Stimulated activated CD4-positive, alpha-beta T cell treated with anti-CD3 and anti-CD28 coated beads, Interleukin-15, amount 100 ng/mL, for 1 hour (primary cell): ENCODE measurements at regions not wholly inside any gene's neighbourhood (a gene's known extent, or its start where the extent isn't known, plus 50 kb on each side); places are given as distances from the start of the nearest gene placed in this dataset.

Source experiments
- DNase-seq, 2 donors: peaks; one replicate each; pipeline ENCODE4 v3.0.0-alpha.2; 2020; ENCODE audit warnings: low read depth in 1 of 2, low spot score in 1 of 2

GRCh38 chrX:9087271-9088040, 53.5 kb upstream of the FAM9B start:
- no peak for DNase-seq

DNA sequence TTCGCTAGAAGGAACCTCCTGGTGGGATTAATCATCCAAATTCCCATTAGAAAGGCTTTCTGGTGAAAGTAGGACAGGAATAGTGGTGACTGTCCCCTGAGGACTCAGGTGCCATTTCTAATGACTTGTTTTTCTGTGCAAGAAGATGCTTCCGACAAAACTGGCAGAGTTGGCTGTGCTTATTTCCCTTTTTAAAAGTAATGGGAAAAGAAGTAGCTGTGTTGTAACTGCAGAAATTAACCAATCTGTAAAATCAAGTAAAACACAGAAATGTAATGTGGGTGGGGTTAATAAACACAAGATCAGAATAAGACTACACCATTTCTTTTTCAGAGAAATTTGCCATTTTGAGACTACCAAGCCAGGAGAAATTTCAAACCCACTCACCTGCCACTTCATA, 55.0 kb upstream of the FAM9B start:
- no peak for DNase-seq

GRCh38 chrX:9090766-9091165, 56.8 kb upstream of the FAM9B start:
- DNase-seq, result no peak

DNA sequence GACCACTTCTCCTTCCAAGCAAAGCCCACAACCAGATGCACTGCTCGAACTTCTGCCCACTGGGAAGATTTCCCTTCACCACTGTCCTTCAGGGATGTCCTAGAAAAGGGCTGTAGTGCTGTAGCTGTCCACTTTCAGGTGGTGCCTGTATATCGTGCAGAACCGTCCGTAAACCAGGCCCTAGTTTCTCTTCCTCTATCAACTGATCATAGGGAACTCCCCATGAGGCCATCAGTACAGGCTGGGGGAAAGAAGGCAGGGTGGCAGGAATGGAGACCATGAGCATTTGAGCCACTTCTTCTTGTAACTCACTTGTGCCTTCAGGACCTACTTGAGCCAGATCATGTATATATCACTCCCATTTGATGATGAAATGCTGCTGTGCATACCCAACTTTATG, 57.3 kb upstream of the FAM9B start:
- DNase-seq, result no peak

DNA sequence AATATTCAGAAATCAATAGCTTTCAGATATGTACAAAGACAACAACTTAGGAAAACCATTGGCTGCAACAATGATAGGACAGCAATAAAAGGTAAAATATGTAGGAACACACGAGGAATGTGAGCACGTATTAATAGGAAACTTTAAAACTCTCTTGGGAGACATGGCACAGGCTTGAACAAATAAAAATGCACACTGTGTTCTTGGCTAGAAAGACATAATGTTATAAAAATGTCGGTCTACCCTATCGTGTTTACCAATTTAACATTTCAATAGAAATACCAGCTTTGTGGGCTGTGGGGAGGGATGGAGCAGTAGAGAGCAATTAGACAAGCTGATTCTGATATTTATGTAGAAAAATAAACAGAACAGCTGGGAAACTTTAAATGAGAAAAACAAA, 69.0 kb upstream of the FAM9B start:
- DNase-seq, result no peak

DNA sequence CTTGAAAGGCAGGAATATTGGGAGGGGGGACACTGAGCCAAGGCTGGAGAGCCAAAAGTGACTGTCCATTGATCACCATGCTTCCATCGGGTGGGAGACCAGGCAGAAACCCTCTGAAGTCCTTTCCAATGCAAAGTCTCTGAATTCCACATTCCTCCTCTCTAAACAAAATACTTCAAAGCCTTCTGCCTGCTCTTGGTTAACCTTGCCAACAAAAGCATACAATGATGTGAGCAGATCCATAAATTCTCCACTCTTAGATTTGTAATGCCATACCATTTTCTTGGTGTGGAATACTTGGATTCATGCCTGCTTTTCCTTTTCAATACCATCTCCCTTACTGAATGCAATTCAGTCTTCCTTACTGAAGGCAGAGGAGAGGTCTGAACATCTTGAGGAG, 74.1 kb upstream of the FAM9B start:
- DNase-seq, result no peak

DNA sequence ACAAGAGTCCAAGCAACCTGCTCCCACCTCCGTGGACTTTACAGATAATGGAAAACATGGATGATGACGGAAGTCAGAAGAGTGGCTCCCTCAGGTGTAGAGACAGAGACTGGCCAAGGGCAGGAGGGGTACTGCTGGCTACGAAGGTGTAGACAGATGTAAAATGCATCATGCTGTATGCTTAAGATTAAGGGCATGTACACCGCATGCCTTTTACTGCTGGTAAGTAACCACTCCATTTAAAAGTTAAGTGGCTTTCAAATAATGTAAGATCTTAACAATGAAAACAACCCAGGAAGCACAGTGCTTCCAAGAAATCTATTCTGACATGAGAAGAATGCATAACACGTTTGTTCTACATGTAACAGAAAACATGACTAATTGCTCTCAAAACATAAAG, 76.9 kb upstream of the FAM9B start:
- DNase-seq, result no peak

- DNase-seq, result no peak
These were observed 80.3 kb upstream of the FAM9B start for GRCh38 chrX:9114245-9114644.

GRCh38 chrX:9117851-9118250, 83.9 kb upstream of the FAM9B start:
- no peak for DNase-seq

- DNase-seq, result no peak
These were observed 88.8 kb upstream of the FAM9B start for GRCh38 chrX:9122519-9123245.

DNA sequence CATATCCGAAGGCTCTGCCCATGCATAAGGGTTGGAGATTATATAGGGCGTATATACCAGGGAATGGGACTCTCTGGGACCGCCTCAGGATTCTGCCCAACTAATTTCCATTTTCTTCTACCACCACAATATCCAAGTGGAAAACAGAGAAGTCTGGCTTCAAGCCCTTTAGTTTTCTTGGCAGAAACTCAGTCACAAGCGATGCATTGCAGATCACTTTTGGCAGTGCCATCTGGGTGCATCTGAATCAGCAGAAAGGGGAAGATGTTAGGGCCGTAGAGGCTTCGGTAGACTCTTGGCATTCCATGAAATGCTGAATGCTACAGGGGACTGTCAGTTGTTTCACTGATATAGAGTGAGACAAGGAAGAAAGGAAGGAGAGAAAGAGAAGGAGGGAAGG, 94.1 kb upstream of the FAM9B start:
- DNase-seq, result no peak

DNA sequence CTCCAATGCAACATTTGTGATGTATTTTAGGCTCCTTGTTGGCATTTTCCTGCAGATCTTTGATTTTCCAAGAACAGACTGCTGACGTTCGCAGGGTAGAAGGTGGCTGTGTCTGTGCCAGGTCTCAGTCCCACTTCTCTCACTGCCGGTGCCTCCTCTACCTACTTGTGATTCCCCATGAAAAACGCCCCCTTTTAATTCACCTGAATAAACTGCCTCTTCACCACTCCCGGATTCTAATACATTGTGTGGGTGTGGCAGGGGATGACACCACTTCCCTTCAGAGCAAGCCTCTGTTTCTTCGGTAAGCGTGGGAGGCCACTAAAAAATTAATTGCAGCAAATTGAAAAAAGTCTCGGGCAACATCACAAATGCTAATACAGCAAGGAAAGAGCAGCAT, 96.1 kb upstream of the FAM9B start:
- no peak for DNase-seq

DNA sequence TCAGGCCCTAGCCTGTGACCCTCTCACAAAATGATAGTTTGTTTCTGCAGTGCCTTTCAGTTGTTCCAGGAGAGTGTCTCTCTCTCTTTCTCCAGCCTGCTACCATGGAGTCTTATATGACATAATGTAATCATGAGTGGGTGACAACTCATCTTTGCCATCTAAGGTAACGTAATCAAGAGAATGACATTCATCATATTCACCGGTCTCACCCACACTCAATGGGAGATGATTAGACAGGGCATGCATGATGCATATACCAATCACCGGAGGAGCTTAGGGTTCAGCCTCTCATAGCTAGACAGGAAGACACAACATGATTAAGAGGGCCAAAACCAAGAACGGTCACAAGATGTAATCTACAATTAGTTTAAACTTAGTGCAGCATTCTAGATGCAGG, 97.1 kb upstream of the FAM9B start:
- no peak for DNase-seq

DNA sequence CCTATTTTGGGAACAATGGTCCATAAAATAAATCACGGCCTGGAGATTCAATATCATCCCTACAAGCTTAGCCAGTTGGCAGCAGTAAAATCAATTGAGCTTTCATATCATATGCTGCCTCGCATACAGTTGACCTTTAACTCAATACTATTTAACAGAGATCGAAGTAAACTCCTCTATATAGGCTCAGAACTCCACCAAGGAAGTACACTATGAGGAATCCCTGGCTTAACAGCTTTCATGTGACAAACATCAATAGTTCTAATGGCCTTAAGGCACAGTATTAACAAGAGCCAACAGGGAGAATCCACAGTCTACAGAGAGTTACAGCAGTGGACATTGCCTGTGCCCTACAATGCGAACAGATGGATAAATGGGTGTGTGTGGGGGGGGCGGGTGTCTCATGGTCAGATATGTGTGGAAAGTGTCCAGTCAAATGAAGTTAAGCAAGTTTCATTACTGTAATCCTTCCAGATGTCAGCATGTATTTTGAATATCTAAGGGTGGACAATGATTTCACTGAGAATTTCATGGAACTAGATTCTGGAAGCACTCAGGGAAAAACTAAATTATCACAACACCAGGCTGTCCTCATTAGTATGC, 98.2 kb upstream of the FAM9B start:
- DNase-seq, result no peak

DNA sequence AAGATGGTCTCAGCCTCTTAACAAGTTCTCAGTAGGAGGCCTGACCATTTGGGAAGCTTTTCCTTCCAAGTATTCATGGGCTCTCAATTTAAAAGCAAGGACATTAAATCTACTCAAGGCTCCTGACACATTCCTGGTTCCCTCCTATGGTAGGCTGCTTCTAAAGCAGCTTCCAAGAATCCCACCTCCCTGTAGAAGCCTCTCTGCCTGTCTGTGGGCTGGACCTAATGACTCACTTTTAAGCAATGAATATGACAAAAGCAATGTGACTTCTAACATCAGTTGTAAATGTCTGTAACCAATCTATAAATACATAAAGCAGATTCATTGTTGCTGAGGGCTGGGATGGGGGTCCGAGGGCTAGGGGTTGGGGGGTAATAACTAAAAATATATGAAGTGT, 99.5 kb upstream of the FAM9B start:
- no peak for DNase-seq

GRCh38 chrX:9134366-9134765, 100.4 kb upstream of the FAM9B start:
- DNase-seq, result no peak

DNA sequence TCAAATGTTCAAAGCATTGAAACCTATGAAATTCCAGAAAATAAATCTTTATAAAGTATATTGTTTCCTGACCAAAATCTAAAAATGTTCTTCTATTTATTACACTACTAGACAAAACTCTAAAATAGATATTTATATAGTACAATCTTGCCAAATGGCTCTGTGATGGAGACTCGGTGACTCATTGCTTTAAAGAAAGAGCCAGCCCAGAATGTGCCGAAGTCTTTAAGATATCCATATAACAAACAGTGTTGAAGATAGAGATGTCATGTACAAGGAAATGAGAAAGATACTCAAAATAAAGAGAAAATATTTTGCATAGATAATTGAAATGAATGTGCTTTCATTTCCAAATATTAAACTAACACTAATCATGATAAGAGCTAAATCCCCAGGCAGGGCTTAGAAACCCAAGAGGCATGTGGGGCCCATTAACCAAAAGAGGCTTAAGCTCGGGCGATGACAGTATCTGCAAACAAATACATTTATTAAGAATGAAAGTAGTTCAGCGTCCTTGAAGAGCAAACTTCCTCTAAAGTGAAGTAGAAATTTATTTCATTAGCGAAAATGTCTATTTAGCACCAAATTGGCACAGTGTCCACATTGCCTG, 102.1 kb upstream of the FAM9B start:
- no peak for DNase-seq

DNA sequence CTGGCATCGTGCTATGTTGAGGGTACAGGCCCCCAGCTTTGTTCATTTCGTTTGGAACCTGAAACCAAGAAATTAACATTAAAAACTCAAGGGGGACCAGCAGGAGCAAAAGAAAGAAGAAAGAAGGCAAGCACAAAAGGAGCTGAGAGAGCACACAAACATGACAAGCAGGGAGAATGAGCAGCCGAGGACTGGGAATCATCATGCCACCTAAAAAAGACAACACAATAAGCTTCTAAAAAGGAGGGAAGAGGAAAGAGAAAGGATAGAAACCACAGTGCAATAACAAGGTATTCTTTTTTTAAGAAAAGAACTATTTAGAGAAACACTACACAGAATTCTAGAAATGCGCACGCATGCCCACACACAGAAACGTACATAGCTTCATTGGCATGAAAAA, 103.2 kb upstream of the FAM9B start:
- no peak for DNase-seq

GRCh38 chrX:9141496-9141895, 107.6 kb upstream of the FAM9B start:
- DNase-seq, result no peak

DNA sequence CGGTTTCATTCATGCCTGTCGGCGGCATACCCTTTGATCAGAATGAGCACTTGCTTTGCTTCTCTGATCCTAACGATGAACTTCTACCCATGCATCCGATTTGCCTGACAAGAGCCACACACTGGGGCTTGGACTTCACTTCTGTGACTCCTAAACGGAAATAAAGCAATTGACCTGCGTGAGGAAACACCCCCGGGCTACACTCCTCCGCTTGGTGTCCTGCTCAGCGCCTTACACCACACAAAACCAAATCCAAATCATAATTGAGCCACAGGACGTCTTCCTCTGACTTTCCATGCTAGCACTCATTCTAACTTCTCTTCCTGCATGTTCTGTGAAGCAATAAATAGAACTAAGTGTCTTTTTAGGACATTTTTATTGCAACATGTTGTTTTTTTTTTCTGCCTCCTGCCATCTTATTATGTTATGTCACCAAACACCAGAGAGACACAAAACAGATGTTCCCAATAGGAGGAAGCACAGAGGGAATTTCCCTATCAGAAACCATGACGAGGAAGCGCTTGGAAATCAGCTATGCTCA, 110.8 kb upstream of the FAM9B start:
- DNase-seq, result no peak

DNA sequence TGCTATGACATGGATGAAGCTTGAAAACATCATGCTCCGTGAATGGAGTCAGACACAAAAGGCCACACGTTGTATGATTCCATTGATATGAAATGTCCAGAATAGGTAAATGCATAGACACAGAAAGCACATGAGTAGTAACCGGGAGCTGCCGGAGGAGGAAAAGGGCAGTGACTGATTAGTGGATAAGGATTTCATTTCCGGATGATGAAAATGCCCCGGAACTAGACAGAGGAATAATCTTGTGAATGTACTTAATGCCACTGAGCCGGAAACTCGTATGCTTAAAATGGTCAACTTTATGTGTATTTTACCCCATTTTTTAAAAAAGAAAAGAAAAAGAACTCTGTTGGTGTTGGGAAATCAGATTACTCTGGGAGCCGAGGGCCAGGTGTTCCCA, 112.7 kb upstream of the FAM9B start:
- DNase-seq, result no peak

- no peak for DNase-seq
These were observed 113.2 kb upstream of the FAM9B start for GRCh38 chrX:9147086-9147485.
